CD4-positive, CD25-positive, alpha-beta regulatory T cell (primary cell): ENCODE measurements at regions not wholly inside any gene's neighbourhood (a gene's known extent, or its start where the extent isn't known, plus 50 kb on each side); places are given as distances from the start of the nearest gene placed in this dataset.

Experiments used
- ATAC-seq, 2 donors: fragments of 150-1000 bp; cut with Tn5 transposase; one replicate each; pipeline ENCODE4 v1.10.0; 2021; ENCODE audit warnings: low read depth in 2 of 2, moderate number of reproducible peaks in 2 of 2, moderate library complexity in 1 of 2
- DNase-seq, 3 donors: peaks; one replicate each; pipeline versions ENCODE4 v3.0.0 to v3.0.0-alpha.2; 2012 to 2022; ENCODE audit warnings: mixed read lengths in 1 of 3
- H3K27ac ChIP-seq: one replicate; pipeline ENCODE4 v1.7.0; 2013; ENCODE audit warnings: mild to moderate bottlenecking, low read length; ENCODE audit not compliant: insufficient read depth, poor library complexity, severe bottlenecking
- H3K27me3 ChIP-seq: one replicate; pipeline ENCODE4 v1.7.0; 2013; ENCODE audit warnings: low read length; ENCODE audit not compliant: control insufficient read depth, insufficient read depth
- H3K36me3 ChIP-seq: one replicate; pipeline ENCODE4 v1.7.0; 2013; ENCODE audit warnings: mild to moderate bottlenecking, low read length, moderate library complexity; ENCODE audit not compliant: control insufficient read depth, insufficient read depth
- H3K4me1 ChIP-seq: 2 replicates; pipeline ENCODE4 v1.7.0; 2013; ENCODE audit warnings: mild to moderate bottlenecking, low read length; ENCODE audit not compliant: insufficient read depth, control insufficient read depth, poor library complexity, severe bottlenecking
- H3K4me3 ChIP-seq: one replicate; pipeline ENCODE4 v1.7.0; 2013; ENCODE audit warnings: low read depth, mild to moderate bottlenecking, low read length, moderate library complexity
- H3K9me3 ChIP-seq, 2 experiments: 1 replicate in 1 of 2; 2 replicates in 1 of 2; pipeline ENCODE4 v1.7.0; 2013; ENCODE audit warnings: low read length in 2 of 2, mild to moderate bottlenecking in 1 of 2, moderate library complexity in 1 of 2; ENCODE audit not compliant: control insufficient read depth in 2 of 2
- H3K27ac Mint-ChIP-seq, 3 donors: one replicate each; pipeline ENCODE4 v1.8.0; 2020 to 2022; ENCODE audit warnings: mild to moderate bottlenecking in 3 of 3, mixed read lengths in 3 of 3, moderate library complexity in 2 of 3
- H3K27me3 Mint-ChIP-seq: one replicate; pipeline ENCODE4 v1.8.0; 2022; ENCODE audit warnings: mild to moderate bottlenecking, mixed read lengths
- H3K36me3 Mint-ChIP-seq: one replicate; pipeline ENCODE4 v1.8.0; 2020; ENCODE audit warnings: mixed read lengths
- H3K4me1 Mint-ChIP-seq, 4 donors: one replicate each; pipeline ENCODE4 v1.8.0; 2020 to 2022; ENCODE audit warnings: mixed read lengths in 4 of 4, mild to moderate bottlenecking in 1 of 4
- H3K4me3 Mint-ChIP-seq, 4 donors: one replicate each; pipeline ENCODE4 v1.8.0; 2020 to 2022; ENCODE audit warnings: mild to moderate bottlenecking in 4 of 4, mixed read lengths in 4 of 4, moderate library complexity in 3 of 4
- H3K9me3 Mint-ChIP-seq, 7 donors: one replicate each; pipeline ENCODE4 v1.8.0; 2020 to 2022; ENCODE audit warnings: mixed read lengths in 7 of 7, mild to moderate bottlenecking in 3 of 7, moderate library complexity in 2 of 7

DNA sequence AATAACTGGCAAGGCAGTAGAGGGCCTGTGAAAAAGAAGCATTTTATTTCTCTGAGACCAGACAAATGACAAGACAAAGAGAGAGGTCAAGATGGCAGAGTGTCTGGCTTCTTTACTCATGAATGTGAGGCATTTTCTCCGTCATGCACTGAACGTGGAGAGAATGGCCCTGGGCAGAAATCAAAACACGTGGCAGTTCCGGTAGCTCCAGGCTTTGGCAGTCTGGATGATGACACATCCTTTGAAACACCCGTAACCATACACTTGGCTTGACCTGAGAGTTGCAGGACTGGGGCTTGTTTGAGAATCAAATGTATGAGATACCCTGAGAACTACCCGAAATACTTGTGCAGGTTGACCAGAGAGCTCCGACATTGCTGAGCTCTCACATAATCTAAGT, 537.6 kb downstream of the ACTR3B start:
- Mint-ChIP-seq H3K4me1 (no peaks in the 10 kb centered on the region), H3K9me3 (peaks cover 1 to 20% (median 8%) of the 10 kb centered on the region in 7 donors), H3K27me3 (no peaks in the 10 kb centered on the region), H3K36me3 (no peaks in the 10 kb centered on the region), H3K4me3 (no peak overlapping the region), H3K27ac (no peak overlapping the region)
- no peak overlapping the region for H3K4me3 ChIP-seq
- DNase-seq: no peak
- H3K27ac ChIP-seq: no peak overlapping the region
- H3K36me3 ChIP-seq: no peaks in the 10 kb centered on the region
- no peaks in the 10 kb centered on the region for H3K9me3 ChIP-seq
- no peaks in the 10 kb centered on the region for H3K27me3 ChIP-seq
- no peaks in the 10 kb centered on the region for H3K4me1 ChIP-seq
- no peak for ATAC-seq

- DNase-seq (no peak), ATAC-seq (no peak)
- H3K4me3 Mint-ChIP-seq: no peak overlapping the region
- Histone ChIP-seq H3K27me3 (no peaks in the 10 kb centered on the region), H3K9me3 (peaks cover 0 to 4% of the 10 kb centered on the region in 2 experiments), H3K36me3 (no peaks in the 10 kb centered on the region), H3K27ac (no peak overlapping the region), H3K4me3 (no peak overlapping the region), H3K4me1 (no peaks in the 10 kb centered on the region)
- H3K27ac Mint-ChIP-seq: no peak overlapping the region
- no peaks in the 10 kb centered on the region for H3K27me3 Mint-ChIP-seq
- H3K4me1 Mint-ChIP-seq: no peaks in the 10 kb centered on the region
- H3K9me3 Mint-ChIP-seq: peaks cover 0 to 28% (median 8%) of the 10 kb centered on the region in 7 donors
- no peaks in the 10 kb centered on the region for H3K36me3 Mint-ChIP-seq
Observed at GRCh38 chr7:153301936-153302335, 542.4 kb downstream of the ACTR3B start.

DNA sequence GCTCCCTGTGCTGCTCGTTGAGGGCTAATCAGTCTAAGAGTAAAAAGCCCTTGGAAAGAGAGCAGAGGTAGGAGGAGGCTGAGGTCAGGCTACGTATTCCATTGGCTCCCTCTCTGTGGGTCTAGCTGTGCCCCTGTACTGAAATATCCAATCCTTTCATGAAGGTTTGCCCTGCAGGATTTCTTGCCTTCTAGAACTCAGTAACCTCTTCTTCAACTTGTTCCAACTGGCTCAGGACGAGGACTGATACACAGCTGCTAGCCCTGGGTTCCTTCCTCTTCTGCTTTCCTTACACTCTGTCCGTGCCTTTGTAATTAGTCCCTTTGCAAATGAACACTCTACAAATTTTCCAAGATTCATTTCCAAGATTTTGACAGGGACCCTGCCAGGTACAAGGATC, 560.5 kb downstream of the ACTR3B start:
- no peak overlapping the region for H3K27ac ChIP-seq
- Mint-ChIP-seq H3K27me3 (no peaks in the 10 kb centered on the region), H3K36me3 (no peaks in the 10 kb centered on the region), H3K27ac (no peak overlapping the region), H3K9me3 (peaks cover 0 to 30% (median 3%) of the 10 kb centered on the region in 7 donors), H3K4me3 (no peak overlapping the region), H3K4me1 (no peaks in the 10 kb centered on the region)
- H3K9me3 ChIP-seq: no peaks in the 10 kb centered on the region
- DNase-seq (no peak), ATAC-seq (no peak)
- H3K27me3 ChIP-seq: no peaks in the 10 kb centered on the region
- H3K4me1 ChIP-seq: no peaks in the 10 kb centered on the region
- no peak overlapping the region for H3K4me3 ChIP-seq
- no peaks in the 10 kb centered on the region for H3K36me3 ChIP-seq

DNA sequence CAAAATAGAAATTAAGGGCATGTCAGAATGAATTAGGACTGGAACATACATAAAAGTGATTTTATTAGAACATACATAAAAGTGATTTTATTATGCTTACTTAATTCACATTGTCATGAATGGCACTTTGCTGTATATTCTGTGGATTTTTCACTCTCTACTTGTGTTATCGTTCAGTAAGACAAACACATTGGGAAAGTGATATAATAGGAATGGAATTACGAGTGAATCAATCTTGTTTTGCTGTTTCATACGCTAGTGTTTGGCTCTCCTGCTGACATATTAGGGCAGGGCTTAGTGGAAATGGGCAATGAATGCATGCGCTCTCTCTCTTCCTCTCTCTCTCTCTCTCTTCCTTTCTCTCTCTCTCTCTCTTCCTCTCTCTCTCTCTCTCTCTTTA, 561.1 kb downstream of the ACTR3B start:
- H3K9me3 ChIP-seq: no peaks in the 10 kb centered on the region
- H3K36me3 ChIP-seq: no peaks in the 10 kb centered on the region
- no peak for DNase-seq
- H3K27me3 Mint-ChIP-seq: no peaks in the 10 kb centered on the region
- no peak overlapping the region for H3K4me3 Mint-ChIP-seq
- H3K4me3 ChIP-seq: no peak overlapping the region
- no peak for ATAC-seq
- no peaks in the 10 kb centered on the region for H3K4me1 ChIP-seq
- no peaks in the 10 kb centered on the region for H3K4me1 Mint-ChIP-seq
- H3K27ac Mint-ChIP-seq: no peak overlapping the region
- H3K27me3 ChIP-seq: no peaks in the 10 kb centered on the region
- peaks cover 0 to 30% (median 3%) of the 10 kb centered on the region in 7 donors for H3K9me3 Mint-ChIP-seq
- H3K27ac ChIP-seq: no peak overlapping the region
- no peaks in the 10 kb centered on the region for H3K36me3 Mint-ChIP-seq

DNA sequence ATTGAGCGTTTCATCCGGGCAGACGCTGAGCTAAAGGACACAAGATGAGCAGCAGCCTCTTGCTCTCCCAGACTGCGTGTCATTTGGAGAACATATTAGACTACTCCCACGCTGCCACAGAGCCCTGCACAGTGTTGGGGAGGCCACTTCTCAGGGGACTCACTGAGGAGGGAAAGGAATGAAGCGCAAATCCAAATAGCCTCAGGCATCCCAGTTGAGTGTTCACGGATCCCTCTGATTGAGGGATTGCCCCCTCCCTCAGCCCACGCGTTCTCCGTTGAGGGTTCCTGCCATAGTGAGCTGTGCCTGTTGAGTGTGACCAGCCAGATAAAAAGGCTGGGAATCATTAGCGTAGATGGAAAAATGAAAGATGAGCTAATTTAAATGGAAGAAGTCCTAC, 563.4 kb downstream of the ACTR3B start:
- H3K9me3 ChIP-seq: peaks cover 0 to 3% of the 10 kb centered on the region in 2 experiments
- no peaks in the 10 kb centered on the region for H3K27me3 ChIP-seq
- no peak overlapping the region for H3K27ac Mint-ChIP-seq
- DNase-seq: no peak
- H3K9me3 Mint-ChIP-seq: peaks cover 0 to 30% (median 4%) of the 10 kb centered on the region in 7 donors
- H3K36me3 ChIP-seq: no peaks in the 10 kb centered on the region
- no peaks in the 10 kb centered on the region for H3K4me1 ChIP-seq
- no peaks in the 10 kb centered on the region for H3K4me1 Mint-ChIP-seq
- H3K4me3 Mint-ChIP-seq: no peak overlapping the region
- no peak overlapping the region for H3K4me3 ChIP-seq
- ATAC-seq: no peak
- H3K27ac ChIP-seq: no peak overlapping the region
- no peaks in the 10 kb centered on the region for H3K27me3 Mint-ChIP-seq
- no peaks in the 10 kb centered on the region for H3K36me3 Mint-ChIP-seq

DNA sequence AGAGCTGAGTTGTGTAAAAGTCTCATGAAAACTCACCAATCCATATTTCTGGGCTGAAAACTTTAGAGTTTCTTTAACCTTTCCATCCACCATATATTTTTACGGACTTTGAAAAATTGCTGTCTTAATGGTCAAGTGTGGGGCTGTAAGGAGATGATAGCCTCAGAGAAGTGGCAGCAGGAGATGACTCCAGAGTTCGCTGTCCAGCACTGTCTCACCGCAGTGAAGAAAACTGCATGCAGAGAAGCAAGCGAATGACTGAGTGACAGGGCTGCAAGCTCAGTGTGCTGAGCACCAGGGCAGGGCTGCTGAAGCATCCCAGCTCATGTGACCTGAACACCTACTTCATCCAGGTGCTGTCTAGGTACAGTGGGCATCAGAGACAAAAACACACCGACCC, 564.5 kb downstream of the ACTR3B start:
- H3K36me3 ChIP-seq: no peaks in the 10 kb centered on the region
- no peaks in the 10 kb centered on the region for H3K4me1 ChIP-seq
- no peak overlapping the region for H3K27ac ChIP-seq
- no peaks in the 10 kb centered on the region for H3K4me1 Mint-ChIP-seq
- no peak overlapping the region for H3K27ac Mint-ChIP-seq
- DNase-seq (no peak), ATAC-seq (no peak)
- H3K36me3 Mint-ChIP-seq: no peaks in the 10 kb centered on the region
- H3K9me3 Mint-ChIP-seq: peaks cover 0 to 25% (median 4%) of the 10 kb centered on the region in 7 donors
- H3K9me3 ChIP-seq: peaks cover 0 to 3% of the 10 kb centered on the region in 2 experiments
- H3K4me3 ChIP-seq: no peak overlapping the region
- H3K27me3 ChIP-seq: no peaks in the 10 kb centered on the region
- no peaks in the 10 kb centered on the region for H3K27me3 Mint-ChIP-seq
- H3K4me3 Mint-ChIP-seq: no peak overlapping the region

DNA sequence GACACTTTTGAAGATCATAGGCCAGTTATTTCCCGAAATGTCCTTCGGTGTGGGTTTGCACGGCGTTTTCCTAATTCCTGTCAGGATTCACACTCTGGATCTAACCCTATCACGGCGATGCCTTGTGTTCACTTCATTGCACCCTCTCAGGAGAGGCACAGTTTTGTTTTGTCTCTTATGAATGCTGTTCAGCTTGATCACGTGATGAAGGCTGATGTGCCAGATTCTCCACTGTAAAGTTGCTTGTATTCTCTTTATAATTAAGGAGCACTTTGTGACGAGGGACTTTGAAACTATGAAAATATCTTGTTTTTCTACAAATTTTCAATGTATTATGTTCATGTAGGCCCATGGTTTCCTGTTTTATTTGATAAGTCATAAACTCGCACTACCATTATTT, 568.1 kb downstream of the ACTR3B start:
- no peak overlapping the region for H3K4me3 ChIP-seq
- ATAC-seq (no peak), DNase-seq (no peak)
- no peaks in the 10 kb centered on the region for H3K4me1 ChIP-seq
- peaks cover 3 to 8% of the 10 kb centered on the region in 2 experiments for H3K9me3 ChIP-seq
- no peak overlapping the region for H3K27ac ChIP-seq
- H3K27me3 Mint-ChIP-seq: no peaks in the 10 kb centered on the region
- no peaks in the 10 kb centered on the region for H3K27me3 ChIP-seq
- no peaks in the 10 kb centered on the region for H3K36me3 ChIP-seq
- H3K4me3 Mint-ChIP-seq: no peak overlapping the region
- H3K9me3 Mint-ChIP-seq: peaks cover 0 to 19% (median 4%) of the 10 kb centered on the region in 7 donors
- H3K4me1 Mint-ChIP-seq: no peaks in the 10 kb centered on the region
- no peak overlapping the region for H3K27ac Mint-ChIP-seq
- no peaks in the 10 kb centered on the region for H3K36me3 Mint-ChIP-seq

- H3K27me3 ChIP-seq: no peaks in the 10 kb centered on the region
- Mint-ChIP-seq H3K27me3 (no peaks in the 10 kb centered on the region), H3K4me3 (no peak overlapping the region), H3K36me3 (no peaks in the 10 kb centered on the region), H3K9me3 (peaks cover 0 to 9% (median 4%) of the 10 kb centered on the region in 7 donors), H3K4me1 (no peaks in the 10 kb centered on the region), H3K27ac (no peak overlapping the region)
- H3K4me1 ChIP-seq: no peaks in the 10 kb centered on the region
- H3K4me3 ChIP-seq: no peak overlapping the region
- peaks cover 3 to 8% of the 10 kb centered on the region in 2 experiments for H3K9me3 ChIP-seq
- ATAC-seq: no peak
- H3K27ac ChIP-seq: no peak overlapping the region
- DNase-seq: no peak
- no peaks in the 10 kb centered on the region for H3K36me3 ChIP-seq
Observed at GRCh38 chr7:153331427-153331826, 571.9 kb downstream of the ACTR3B start.
